ENCODE measurements at regions not wholly inside any gene's neighbourhood (a gene's known extent, or its start where the extent isn't known, plus 50 kb on each side); places are given as distances from the start of the nearest gene placed in this dataset.

DNA sequence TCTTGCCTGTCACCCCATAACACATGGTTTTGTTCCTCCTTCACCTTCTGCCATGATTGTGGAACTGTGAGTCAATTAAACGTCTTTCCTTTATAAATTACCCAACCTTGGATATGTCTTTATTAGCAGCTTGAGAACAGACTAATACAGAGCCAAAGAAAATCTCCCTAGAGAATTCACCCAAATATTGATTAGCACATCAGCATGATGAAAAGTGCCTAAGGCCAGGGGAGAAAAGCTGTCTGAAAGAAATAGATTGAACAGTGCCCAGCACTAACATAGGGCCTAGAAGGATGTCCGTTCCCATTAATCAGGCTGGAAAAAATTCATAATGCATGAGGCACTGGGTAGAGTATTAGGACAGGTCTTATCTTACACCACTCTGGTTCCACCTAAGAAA lies 111.9 kb upstream of the CALN1 start:
- TF ChIP-seq SUZ12 (IDR thresholded peaks at IDR 0.05; ENCODE audit: extremely low read depth, insufficient read depth, insufficient read length) (no peak), ZNF274 (IDR thresholded peaks at IDR 0.05; ENCODE audit: low read depth, low read length) (no peak), YY1 (IDR thresholded peaks at IDR 0.05; ENCODE audit: insufficient read depth, insufficient read length) (no peak)
- H3K9ac ChIP-seq (ENCODE audit: insufficient read length, low read depth) = no peak overlapping the region
- no peaks in the 10 kb centered on the region for H3K27me3 ChIP-seq (ENCODE audit: insufficient read depth, insufficient read length)
- no peaks in the 10 kb centered on the region for H3K36me3 ChIP-seq (ENCODE audit: insufficient read depth, insufficient read length, low read length)
- H3K9me3 ChIP-seq (ENCODE audit: insufficient read depth, low read length) = no peaks in the 10 kb centered on the region
- H3K4me3 ChIP-seq (ENCODE audit: insufficient read length, low read depth) = no peak overlapping the region
- H3K4me1 ChIP-seq (ENCODE audit: insufficient read depth, insufficient read length) = no peaks in the 10 kb centered on the region
- DNase-seq (ENCODE audit: low read depth, low spot score) = no peak

DNA sequence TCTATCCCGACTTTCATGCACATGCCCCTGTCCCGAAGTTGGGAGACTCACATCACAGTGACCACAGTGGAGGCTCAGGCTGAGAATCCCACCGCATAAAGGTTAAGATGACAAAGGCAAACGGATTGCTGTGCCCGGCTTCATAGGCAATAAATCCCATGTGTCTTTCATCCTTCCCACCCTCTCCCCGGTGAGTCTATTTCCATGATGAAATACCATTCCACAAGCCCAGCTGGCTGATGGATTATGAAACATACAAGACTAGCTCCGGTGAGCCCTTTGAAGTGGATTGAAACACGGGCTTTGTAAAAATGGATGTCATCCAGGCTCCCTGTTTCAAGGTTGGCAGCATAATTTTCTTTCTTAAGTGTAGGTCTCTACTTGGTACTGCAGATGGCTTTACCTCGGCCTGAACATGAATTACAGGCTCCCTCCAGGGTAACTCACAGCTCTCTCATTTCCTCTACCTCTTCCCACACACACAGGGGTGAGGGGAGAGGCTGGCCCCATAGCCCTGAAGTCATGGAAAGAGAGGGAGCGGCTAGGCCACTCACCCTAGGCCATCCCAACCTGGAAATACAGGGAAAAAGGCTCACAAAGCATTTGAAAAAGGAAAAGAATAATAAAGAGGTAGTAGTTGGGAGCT lies 92.0 kb upstream of the CALN1 start:
- Histone ChIP-seq H3K4me3 (ENCODE audit: insufficient read length, low read depth) (no peak overlapping the region), H3K27me3 (ENCODE audit: insufficient read depth, insufficient read length) (no peaks in the 10 kb centered on the region), H3K4me1 (ENCODE audit: insufficient read depth, insufficient read length) (no peaks in the 10 kb centered on the region), H3K9ac (ENCODE audit: insufficient read length, low read depth) (no peak overlapping the region), H3K9me3 (ENCODE audit: insufficient read depth, low read length) (no peaks in the 10 kb centered on the region), H3K36me3 (ENCODE audit: insufficient read depth, insufficient read length, low read length) (no peaks in the 10 kb centered on the region)
- no peak for TF ChIP-seq YY1 (IDR thresholded peaks at IDR 0.05; ENCODE audit: insufficient read depth, insufficient read length)
- no peak for TF ChIP-seq SUZ12 (IDR thresholded peaks at IDR 0.05; ENCODE audit: extremely low read depth, insufficient read depth, insufficient read length)
- TF ChIP-seq ZNF274 (IDR thresholded peaks at IDR 0.05; ENCODE audit: low read depth, low read length) = no peak
- no peak for DNase-seq (ENCODE audit: low read depth, low spot score)

- no peaks in the 10 kb centered on the region for H3K4me1 ChIP-seq (ENCODE audit: insufficient read depth, insufficient read length)
- H3K4me3 ChIP-seq (ENCODE audit: insufficient read length, low read depth) = no peak overlapping the region
- H3K9ac ChIP-seq (ENCODE audit: insufficient read length, low read depth) = no peak overlapping the region
- H3K36me3 ChIP-seq (ENCODE audit: insufficient read depth, insufficient read length, low read length) = no peaks in the 10 kb centered on the region
- H3K27me3 ChIP-seq (ENCODE audit: insufficient read depth, insufficient read length) = no peaks in the 10 kb centered on the region
- TF ChIP-seq YY1 (IDR thresholded peaks at IDR 0.05; ENCODE audit: insufficient read depth, insufficient read length) (no peak), SUZ12 (IDR thresholded peaks at IDR 0.05; ENCODE audit: extremely low read depth, insufficient read depth, insufficient read length) (no peak), ZNF274 (IDR thresholded peaks at IDR 0.05; ENCODE audit: low read depth, low read length) (no peak)
- H3K9me3 ChIP-seq (ENCODE audit: insufficient read depth, low read length) = no peaks in the 10 kb centered on the region
- no peak for DNase-seq (ENCODE audit: low read depth, low spot score)
Measured at GRCh38 chr7:72503644-72504043, 91.5 kb upstream of the CALN1 start.

GRCh38 chr7:72494807-72495206 lies 82.7 kb upstream of the CALN1 start:
- Histone ChIP-seq H3K27me3 (ENCODE audit: insufficient read depth, insufficient read length) (no peaks in the 10 kb centered on the region), H3K36me3 (ENCODE audit: insufficient read depth, insufficient read length, low read length) (no peaks in the 10 kb centered on the region), H3K9ac (ENCODE audit: insufficient read length, low read depth) (no peak overlapping the region), H3K9me3 (ENCODE audit: insufficient read depth, low read length) (no peaks in the 10 kb centered on the region; the same call in 1 of the 2 replicates), H3K4me3 (ENCODE audit: insufficient read length, low read depth) (no peak overlapping the region), H3K4me1 (ENCODE audit: insufficient read depth, insufficient read length) (no peaks in the 10 kb centered on the region)
- TF ChIP-seq YY1 (IDR thresholded peaks at IDR 0.05; ENCODE audit: insufficient read depth, insufficient read length) = no peak
- no peak for TF ChIP-seq ZNF274 (IDR thresholded peaks at IDR 0.05; ENCODE audit: low read depth, low read length)
- TF ChIP-seq SUZ12 (IDR thresholded peaks at IDR 0.05; ENCODE audit: extremely low read depth, insufficient read depth, insufficient read length) = no peak
- DNase-seq (ENCODE audit: low read depth, low spot score) = no peak

GRCh38 chr7:72493850-72494661 lies 81.9 kb upstream of the CALN1 start:
- no peaks in the 10 kb centered on the region; the same call in 1 of the 2 replicates for H3K9me3 ChIP-seq (ENCODE audit: insufficient read depth, low read length)
- no peaks in the 10 kb centered on the region for H3K36me3 ChIP-seq (ENCODE audit: insufficient read depth, insufficient read length, low read length)
- peak; percentile 77 for DNase-seq (ENCODE audit: low read depth, low spot score)
- TF ChIP-seq YY1 (IDR thresholded peaks at IDR 0.05; ENCODE audit: insufficient read depth, insufficient read length) (no peak), ZNF274 (IDR thresholded peaks at IDR 0.05; ENCODE audit: low read depth, low read length) (no peak)
- no peaks in the 10 kb centered on the region for H3K27me3 ChIP-seq (ENCODE audit: insufficient read depth, insufficient read length)
- no peaks in the 10 kb centered on the region for H3K4me1 ChIP-seq (ENCODE audit: insufficient read depth, insufficient read length)
- H3K4me3 ChIP-seq (ENCODE audit: insufficient read length, low read depth) = no peak overlapping the region
- no peak overlapping the region for H3K9ac ChIP-seq (ENCODE audit: insufficient read length, low read depth)

GRCh38 chr7:72492461-72493065 lies 80.4 kb upstream of the CALN1 start:
- no peaks in the 10 kb centered on the region for H3K4me1 ChIP-seq (ENCODE audit: insufficient read depth, insufficient read length)
- DNase-seq (ENCODE audit: low read depth, low spot score) = no peak
- no peaks in the 10 kb centered on the region for H3K36me3 ChIP-seq (ENCODE audit: insufficient read depth, insufficient read length, low read length)
- H3K9ac ChIP-seq (ENCODE audit: insufficient read length, low read depth) = no peak overlapping the region
- no peaks in the 10 kb centered on the region; the same call in 1 of the 2 replicates for H3K9me3 ChIP-seq (ENCODE audit: insufficient read depth, low read length)
- H3K4me3 ChIP-seq (ENCODE audit: insufficient read length, low read depth) = no peak overlapping the region
- H3K27me3 ChIP-seq (ENCODE audit: insufficient read depth, insufficient read length) = no peaks in the 10 kb centered on the region
- TF ChIP-seq SUZ12 (IDR thresholded peaks at IDR 0.05; ENCODE audit: extremely low read depth, insufficient read depth, insufficient read length) = no peak
- TF ChIP-seq YY1 (IDR thresholded peaks at IDR 0.05; ENCODE audit: insufficient read depth, insufficient read length) = no peak
- no peak for TF ChIP-seq ZNF274 (IDR thresholded peaks at IDR 0.05; ENCODE audit: low read depth, low read length)

DNA sequence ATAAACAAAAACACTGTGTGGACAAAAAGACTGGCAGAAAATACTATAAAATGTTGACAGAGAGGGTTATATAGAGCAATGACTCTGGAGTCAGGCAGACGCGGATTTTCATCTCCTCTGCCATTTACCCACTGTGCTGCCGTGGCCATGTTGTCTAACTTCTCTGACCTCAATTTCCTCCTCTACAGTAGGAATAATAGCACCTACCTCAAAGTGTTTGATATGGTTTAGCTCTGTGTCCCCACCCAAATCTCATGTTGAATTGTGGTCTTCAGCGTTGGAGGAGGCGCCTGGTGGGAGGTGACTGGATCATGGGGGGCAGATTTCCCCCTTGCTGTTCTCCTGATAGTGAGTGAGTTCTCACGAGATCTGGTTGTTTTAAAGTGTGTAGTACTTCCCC lies 78.2 kb upstream of the CALN1 start:
- H3K4me3 ChIP-seq (ENCODE audit: insufficient read length, low read depth) = no peak overlapping the region
- H3K4me1 ChIP-seq (ENCODE audit: insufficient read depth, insufficient read length) = no peaks in the 10 kb centered on the region
- H3K27me3 ChIP-seq (ENCODE audit: insufficient read depth, insufficient read length) = no peaks in the 10 kb centered on the region
- TF ChIP-seq SUZ12 (IDR thresholded peaks at IDR 0.05; ENCODE audit: extremely low read depth, insufficient read depth, insufficient read length) (no peak), ZNF274 (IDR thresholded peaks at IDR 0.05; ENCODE audit: low read depth, low read length) (no peak), YY1 (IDR thresholded peaks at IDR 0.05; ENCODE audit: insufficient read depth, insufficient read length) (no peak)
- no peak for DNase-seq (ENCODE audit: low read depth, low spot score)
- H3K9ac ChIP-seq (ENCODE audit: insufficient read length, low read depth) = no peak overlapping the region
- no peaks in the 10 kb centered on the region for H3K36me3 ChIP-seq (ENCODE audit: insufficient read depth, insufficient read length, low read length)
- no peaks in the 10 kb centered on the region for H3K9me3 ChIP-seq (ENCODE audit: insufficient read depth, low read length)
